ENCODE measurements at regions not wholly inside any gene's neighbourhood (a gene's known extent, or its start where the extent isn't known, plus 50 kb on each side); places are given as distances from the start of the nearest gene placed in this dataset.
"Not testable (repeated sequence)": the region's sequence is repeated elsewhere in the genome, so short reads cannot be mapped to it uniquely, and the experiment has no call there.

- no peak overlapping the region for H3K4me3 ChIP-seq
- ATAC-seq (ENCODE audit: insufficient number of reproducible peaks, low FRiP score, low read depth) (no peak), DNase-seq (ENCODE audit: low spot score) (no peak)
- H3K36me3 ChIP-seq = no peaks in the 10 kb centered on the region
- H3K4me1 ChIP-seq (ENCODE audit: control insufficient read depth in 1 of 2, low read depth in 2 of 2) = no peaks in the 10 kb centered on the region
- H3K9me3 ChIP-seq = no peaks in the 10 kb centered on the region
- H3K27ac ChIP-seq = no peak overlapping the region
- no peaks in the 10 kb centered on the region for H3K27me3 ChIP-seq (replicated peaks; ENCODE audit: insufficient read depth)
- TF ChIP-seq CTCF (IDR thresholded peaks at IDR 0.05) = no peak
Measured at GRCh38 chr20:52004018-52004417, 187.6 kb downstream of the ZFP64 start.

- no peaks in the 10 kb centered on the region for H3K4me1 ChIP-seq (ENCODE audit: control insufficient read depth in 1 of 2, low read depth in 2 of 2)
Measured at GRCh38 chr20:52003415-52003814, 188.2 kb downstream of the ZFP64 start.

DNA sequence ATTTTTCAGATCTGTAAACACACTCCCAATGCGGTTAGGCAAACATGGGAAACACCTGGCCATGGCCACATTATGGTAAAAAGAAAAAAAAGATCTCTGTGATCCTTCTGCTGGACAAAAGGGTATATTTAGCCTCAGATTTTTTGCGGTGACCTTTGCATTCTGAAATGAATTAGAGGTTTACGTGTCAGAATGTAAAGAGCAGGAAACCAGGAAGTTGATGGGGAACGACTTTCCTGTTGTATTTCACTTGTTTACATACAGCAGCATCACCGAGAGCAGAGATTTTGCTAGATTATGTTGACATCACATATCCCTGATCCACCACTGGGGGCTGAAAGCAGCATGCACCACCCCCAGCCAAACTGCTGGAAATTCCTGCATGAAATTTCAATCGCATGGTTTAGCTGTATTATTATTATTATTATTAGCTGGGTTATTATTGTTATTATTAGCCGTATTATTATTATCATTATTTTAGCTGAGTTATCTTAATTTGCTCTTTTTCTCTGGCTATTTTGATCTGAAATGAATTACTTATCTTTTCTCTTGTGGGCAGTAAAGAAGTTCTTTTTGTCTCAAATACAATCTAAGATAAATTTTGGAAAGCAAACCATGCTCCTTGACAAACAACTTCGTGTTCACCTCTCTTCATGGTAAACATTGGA, 189.4 kb downstream of the ZFP64 start:
- ATAC-seq (ENCODE audit: insufficient number of reproducible peaks, low FRiP score, low read depth) (no peak), DNase-seq (ENCODE audit: low spot score) (no peak)
- Histone ChIP-seq H3K4me3 (no peak overlapping the region), H3K9me3 (no peaks in the 10 kb centered on the region), H3K27me3 (replicated peaks; ENCODE audit: insufficient read depth) (no peaks in the 10 kb centered on the region), H3K36me3 (no peaks in the 10 kb centered on the region), H3K27ac (no peak overlapping the region), H3K4me1 (ENCODE audit: control insufficient read depth in 1 of 2, low read depth in 2 of 2) (no peaks in the 10 kb centered on the region)
- no peak for TF ChIP-seq CTCF (IDR thresholded peaks at IDR 0.05)

More at GRCh38 chr20:52003415-52003814, 188.2 kb downstream of the ZFP64 start:
- Histone ChIP-seq H3K27ac (no peak overlapping the region), H3K27me3 (replicated peaks; ENCODE audit: insufficient read depth) (no peaks in the 10 kb centered on the region), H3K4me3 (no peak overlapping the region), H3K36me3 (no peaks in the 10 kb centered on the region), H3K9me3 (no peaks in the 10 kb centered on the region)
- DNase-seq (ENCODE audit: low spot score) (no peak), ATAC-seq (ENCODE audit: insufficient number of reproducible peaks, low FRiP score, low read depth) (no peak)
- TF ChIP-seq CTCF (IDR thresholded peaks at IDR 0.05) = no peak

GRCh38 chr20:51997281-51997936, 194.2 kb downstream of the ZFP64 start:
- ATAC-seq (ENCODE audit: insufficient number of reproducible peaks, low FRiP score, low read depth); H3K4me3 ChIP-seq; H3K9me3 ChIP-seq: not testable (repeated sequence)

DNA sequence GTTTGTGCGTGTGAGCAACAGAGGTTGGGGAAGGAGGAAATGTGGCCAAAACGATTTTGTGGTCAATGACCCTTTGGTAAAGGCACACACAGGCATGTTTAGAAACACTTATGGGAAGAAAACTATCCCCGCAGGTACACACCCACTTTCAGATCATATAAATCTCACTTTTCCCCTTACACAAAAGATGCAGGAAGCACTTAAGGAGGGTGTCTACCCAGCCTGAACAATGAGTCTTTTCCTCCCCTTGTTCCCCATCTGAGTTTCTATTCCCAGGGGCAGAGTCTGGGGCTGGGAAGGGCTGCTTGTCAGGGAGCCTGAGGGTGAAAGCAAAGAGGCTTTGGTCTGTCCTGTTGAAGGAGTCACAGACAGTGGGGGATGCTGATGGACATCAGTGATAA, 193.2 kb upstream of the SALL4 start:
- no peaks in the 10 kb centered on the region for H3K36me3 ChIP-seq
- no peak overlapping the region for H3K27ac ChIP-seq
- H3K27me3 ChIP-seq (replicated peaks; ENCODE audit: insufficient read depth) = no peaks in the 10 kb centered on the region
- H3K4me1 ChIP-seq (ENCODE audit: control insufficient read depth in 1 of 2, low read depth in 2 of 2) = no peaks in the 10 kb centered on the region
- no peak overlapping the region for H3K4me3 ChIP-seq
- H3K9me3 ChIP-seq = no peaks in the 10 kb centered on the region
- TF ChIP-seq CTCF (IDR thresholded peaks at IDR 0.05) = no peak
- ATAC-seq (ENCODE audit: insufficient number of reproducible peaks, low FRiP score, low read depth) (no peak), DNase-seq (ENCODE audit: low spot score) (no peak)

More at GRCh38 chr20:51997281-51997936, 194.2 kb downstream of the ZFP64 start:
- H3K27ac ChIP-seq; H3K4me1 ChIP-seq (ENCODE audit: control insufficient read depth in 1 of 2, low read depth in 2 of 2); DNase-seq (ENCODE audit: low spot score); H3K27me3 ChIP-seq (replicated peaks; ENCODE audit: insufficient read depth); H3K36me3 ChIP-seq: not testable (repeated sequence)

Data from thoracic aorta (tissue), 2 donors.